Liver (tissue), 8 donors: ENCODE measurements at regions not wholly inside any gene's neighbourhood (a gene's known extent, or its start where the extent isn't known, plus 50 kb on each side); places are given as distances from the start of the nearest gene placed in this dataset.

Source experiments
- DNase-seq: peaks from one replicate; pipeline ENCODE4 v3.0.0-alpha.2; 2017; ENCODE audit warnings: low spot score
- H3K27ac ChIP-seq, 2 donors: one replicate each; pipeline ENCODE4 v1.7.0; 2013; ENCODE audit warnings: inconsistent platforms in 2 of 2, low read length in 2 of 2, control low read depth in 1 of 2, low read depth in 1 of 2, mild to moderate bottlenecking in 1 of 2
- H3K27me3 ChIP-seq, 4 donors: one replicate each; pipeline versions ENCODE4 v1.6.1 to v1.7.0; 2013; ENCODE audit warnings: low read length in 3 of 4, inconsistent platforms in 1 of 4, mild to moderate bottlenecking in 1 of 4, moderate library complexity in 1 of 4; ENCODE audit not compliant: control insufficient read depth in 4 of 4, insufficient read depth in 4 of 4
- H3K36me3 ChIP-seq, 4 donors: one replicate each; pipeline versions ENCODE4 v1.6.1 to v1.7.0; 2013; ENCODE audit warnings: low read length in 3 of 4, mild to moderate bottlenecking in 3 of 4, low read depth in 1 of 4, moderate library complexity in 1 of 4; ENCODE audit not compliant: control insufficient read depth in 4 of 4, insufficient read depth in 3 of 4
- H3K4me1 ChIP-seq, 4 donors: one replicate each; pipeline versions ENCODE4 v1.6.1 to v1.7.0; 2013; ENCODE audit warnings: low read length in 3 of 4, mild to moderate bottlenecking in 3 of 4, moderate library complexity in 1 of 4; ENCODE audit not compliant: control insufficient read depth in 4 of 4, insufficient read depth in 4 of 4
- H3K4me3 ChIP-seq, 3 donors: one replicate each; pipeline versions ENCODE4 v1.6.1 to v1.7.0; 2013; ENCODE audit warnings: low read length in 3 of 3, control low read depth in 1 of 3, low read depth in 1 of 3, mild to moderate bottlenecking in 1 of 3
- H3K9ac ChIP-seq, 2 donors: one replicate each; pipeline ENCODE4 v1.7.0; 2013; ENCODE audit warnings: low read length in 2 of 2, mild to moderate bottlenecking in 2 of 2, moderate library complexity in 2 of 2, control low read depth in 1 of 2, low read depth in 1 of 2
- H3K9me3 ChIP-seq, 4 donors: one replicate each; pipeline versions ENCODE4 v1.6.1 to v1.7.0; 2013; ENCODE audit warnings: low read length in 3 of 4; ENCODE audit not compliant: control insufficient read depth in 4 of 4
- ATF3 ChIP-seq: IDR thresholded peaks from 2 replicates; pipeline ENCODE4 v1.6.1; 2016; ENCODE audit warnings: antibody characterized with exemption
- EGR1 ChIP-seq, 2 donors: IDR thresholded peaks; 2 replicates each; pipeline ENCODE4 v1.6.1; 2016 to 2018; ENCODE audit warnings: antibody characterized with exemption in 2 of 2, low read depth in 2 of 2
- FOXA1 ChIP-seq: IDR thresholded peaks from 2 replicates; pipeline ENCODE4 v1.6.1; 2016; ENCODE audit warnings: antibody characterized with exemption
- FOXA2 ChIP-seq: IDR thresholded peaks from 2 replicates; pipeline ENCODE4 v1.6.1; 2016; ENCODE audit warnings: antibody characterized with exemption
- GABPA ChIP-seq, 2 donors: IDR thresholded peaks in 1 of 2; conservative IDR thresholded peaks in 1 of 2; 2 replicates each; pipeline ENCODE4 v1.6.1; 2016; ENCODE audit warnings: antibody characterized with exemption in 2 of 2, mild to moderate bottlenecking in 1 of 2, moderate library complexity in 1 of 2
- HNF4A ChIP-seq, 2 donors: conservative IDR thresholded peaks; 2 replicates each; pipeline ENCODE4 v1.6.1; 2016; ENCODE audit warnings: antibody characterized with exemption in 2 of 2, mild to moderate bottlenecking in 2 of 2
- HNF4G ChIP-seq: IDR thresholded peaks from 2 replicates; pipeline ENCODE4 v1.6.1; 2016; ENCODE audit warnings: antibody characterized with exemption
- JUND ChIP-seq, 2 donors: IDR thresholded peaks; 2 replicates each; pipeline ENCODE4 v1.6.1; 2016; ENCODE audit warnings: antibody characterized with exemption in 2 of 2
- NR2F2 ChIP-seq: IDR thresholded peaks from 2 replicates; pipeline ENCODE4 v1.6.1; 2016; ENCODE audit warnings: antibody characterized with exemption
- RAD21 ChIP-seq, 2 donors: IDR thresholded peaks; 2 replicates each; pipeline ENCODE4 v1.6.1; 2016; ENCODE audit warnings: antibody characterized with exemption in 2 of 2, mild to moderate bottlenecking in 2 of 2
- RXRA ChIP-seq, 2 donors: IDR thresholded peaks; 2 replicates each; pipeline ENCODE4 v1.6.1; 2017 to 2018; ENCODE audit warnings: antibody characterized with exemption in 2 of 2, mild to moderate bottlenecking in 1 of 2
- SP1 ChIP-seq: IDR thresholded peaks from 2 replicates; pipeline ENCODE4 v1.6.1; 2018; ENCODE audit warnings: antibody characterized with exemption, mild to moderate bottlenecking
- TAF1 ChIP-seq: conservative IDR thresholded peaks from 2 replicates; pipeline ENCODE4 v1.6.1; 2016; ENCODE audit warnings: antibody characterized with exemption, mild to moderate bottlenecking
- YY1 ChIP-seq: IDR thresholded peaks from 2 replicates; pipeline ENCODE4 v1.6.1; 2016; ENCODE audit warnings: antibody characterized with exemption, mild to moderate bottlenecking
- WGBS: extraction: QIAGEN DNeasy Blood & Tissue Kit; methylation state at CpG from one replicate; pipeline ENCODE4 v1.1.7; 2013; 5-methylcytosine and 5-hydroxymethylcytosine counted together
- TF ChIP-seq, protein P1 (sequence below): IDR thresholded peaks from 2 replicates; pipeline ENCODE4 v1.6.1; 2016; ENCODE audit warnings: antibody characterized with exemption, mild to moderate bottlenecking
- TF ChIP-seq, protein P2 (sequence below): fragments of 150-350 bp; IDR thresholded peaks from 2 replicates; pipeline ENCODE4 v1.5.1; 2017; ENCODE audit warnings: improper control_type of control experiment, low read depth, low read length; ENCODE audit not compliant: missing input control
- TF ChIP-seq, protein P3 (sequence below): IDR thresholded peaks from 2 replicates; pipeline ENCODE4 v1.6.1; 2016; ENCODE audit warnings: antibody characterized with exemption
- donor health status: healthy.
- donor health status: healthy.
- donor health status: healthy.
- donor health status: healthy.
- donor health status: healthy.

DNA sequence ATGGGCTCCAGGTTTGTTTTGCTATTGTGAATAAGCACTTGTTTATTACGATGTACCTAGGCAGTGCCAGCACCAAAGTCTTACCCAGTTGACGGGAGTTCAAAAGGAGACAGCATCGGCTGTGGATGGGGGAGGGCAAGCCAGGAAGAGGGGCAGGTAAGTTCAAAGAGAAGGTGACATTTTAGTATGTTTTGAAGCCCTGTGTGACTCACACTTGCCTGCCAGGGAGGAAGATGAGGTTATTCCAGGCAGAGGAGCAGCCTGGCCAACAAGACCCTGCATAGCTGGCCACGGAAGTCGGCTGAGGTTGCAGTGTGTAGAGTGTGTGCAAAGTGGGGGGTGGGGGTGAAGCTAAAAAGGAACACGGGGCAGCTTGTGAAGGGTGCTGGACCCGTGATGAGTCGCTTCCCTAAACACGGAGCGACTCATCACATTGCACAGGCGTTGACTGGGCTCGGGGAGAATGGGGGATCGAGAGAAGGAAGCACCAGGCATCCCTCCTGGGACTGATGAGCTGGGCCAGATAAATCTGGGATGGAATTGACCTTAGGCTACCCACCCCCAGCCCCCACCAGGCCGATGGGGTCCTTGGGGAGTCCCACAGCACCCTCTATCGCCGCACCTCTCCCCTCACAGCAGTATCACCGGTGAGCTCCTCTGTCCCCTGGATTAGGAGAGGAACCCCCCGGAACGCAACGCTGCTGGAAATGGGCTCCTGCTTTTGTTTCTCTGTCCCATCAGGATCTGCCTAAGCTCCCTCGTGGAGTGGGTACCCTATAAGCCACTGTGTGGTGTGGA, 97.9 kb upstream of the IKZF1 start:
- no peak for DNase-seq
- H3K9ac ChIP-seq: no peak overlapping the region
- 82% methylated on average over 21 of the region's 21 CpGs for WGBS

GRCh38 chr7:50205011-50205410, 99.5 kb upstream of the IKZF1 start:
- no peaks in the 10 kb centered on the region for H3K27me3 ChIP-seq
- H3K4me3 ChIP-seq: no peak overlapping the region
- DNase-seq: no peak
- H3K36me3 ChIP-seq: no peaks in the 10 kb centered on the region
- H3K9me3 ChIP-seq: no peaks in the 10 kb centered on the region
- H3K4me1 ChIP-seq: no peaks in the 10 kb centered on the region
- 58% methylated on average over 7 of the region's 7 CpGs for WGBS
- H3K27ac ChIP-seq: no peak overlapping the region
- no peak overlapping the region for H3K9ac ChIP-seq
- TF ChIP-seq, protein P1, sequence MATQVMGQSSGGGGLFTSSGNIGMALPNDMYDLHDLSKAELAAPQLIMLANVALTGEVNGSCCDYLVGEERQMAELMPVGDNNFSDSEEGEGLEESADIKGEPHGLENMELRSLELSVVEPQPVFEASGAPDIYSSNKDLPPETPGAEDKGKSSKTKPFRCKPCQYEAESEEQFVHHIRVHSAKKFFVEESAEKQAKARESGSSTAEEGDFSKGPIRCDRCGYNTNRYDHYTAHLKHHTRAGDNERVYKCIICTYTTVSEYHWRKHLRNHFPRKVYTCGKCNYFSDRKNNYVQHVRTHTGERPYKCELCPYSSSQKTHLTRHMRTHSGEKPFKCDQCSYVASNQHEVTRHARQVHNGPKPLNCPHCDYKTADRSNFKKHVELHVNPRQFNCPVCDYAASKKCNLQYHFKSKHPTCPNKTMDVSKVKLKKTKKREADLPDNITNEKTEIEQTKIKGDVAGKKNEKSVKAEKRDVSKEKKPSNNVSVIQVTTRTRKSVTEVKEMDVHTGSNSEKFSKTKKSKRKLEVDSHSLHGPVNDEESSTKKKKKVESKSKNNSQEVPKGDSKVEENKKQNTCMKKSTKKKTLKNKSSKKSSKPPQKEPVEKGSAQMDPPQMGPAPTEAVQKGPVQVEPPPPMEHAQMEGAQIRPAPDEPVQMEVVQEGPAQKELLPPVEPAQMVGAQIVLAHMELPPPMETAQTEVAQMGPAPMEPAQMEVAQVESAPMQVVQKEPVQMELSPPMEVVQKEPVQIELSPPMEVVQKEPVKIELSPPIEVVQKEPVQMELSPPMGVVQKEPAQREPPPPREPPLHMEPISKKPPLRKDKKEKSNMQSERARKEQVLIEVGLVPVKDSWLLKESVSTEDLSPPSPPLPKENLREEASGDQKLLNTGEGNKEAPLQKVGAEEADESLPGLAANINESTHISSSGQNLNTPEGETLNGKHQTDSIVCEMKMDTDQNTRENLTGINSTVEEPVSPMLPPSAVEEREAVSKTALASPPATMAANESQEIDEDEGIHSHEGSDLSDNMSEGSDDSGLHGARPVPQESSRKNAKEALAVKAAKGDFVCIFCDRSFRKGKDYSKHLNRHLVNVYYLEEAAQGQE: no peak
- TF ChIP-seq RAD21 (IDR thresholded peaks at IDR 0.05) (no peak), SP1 (no peak), NR2F2 (no peak), HNF4G (no peak), JUND (IDR thresholded peaks at IDR 0.05) (no peak), GABPA (IDR thresholded peaks at IDR 0.05 in 1 of 2, conservative IDR thresholded peaks at IDR 0.05 in 1 of 2) (no peak), FOXA1 (no peak), ATF3 (no peak)
- TF ChIP-seq, protein P2, sequence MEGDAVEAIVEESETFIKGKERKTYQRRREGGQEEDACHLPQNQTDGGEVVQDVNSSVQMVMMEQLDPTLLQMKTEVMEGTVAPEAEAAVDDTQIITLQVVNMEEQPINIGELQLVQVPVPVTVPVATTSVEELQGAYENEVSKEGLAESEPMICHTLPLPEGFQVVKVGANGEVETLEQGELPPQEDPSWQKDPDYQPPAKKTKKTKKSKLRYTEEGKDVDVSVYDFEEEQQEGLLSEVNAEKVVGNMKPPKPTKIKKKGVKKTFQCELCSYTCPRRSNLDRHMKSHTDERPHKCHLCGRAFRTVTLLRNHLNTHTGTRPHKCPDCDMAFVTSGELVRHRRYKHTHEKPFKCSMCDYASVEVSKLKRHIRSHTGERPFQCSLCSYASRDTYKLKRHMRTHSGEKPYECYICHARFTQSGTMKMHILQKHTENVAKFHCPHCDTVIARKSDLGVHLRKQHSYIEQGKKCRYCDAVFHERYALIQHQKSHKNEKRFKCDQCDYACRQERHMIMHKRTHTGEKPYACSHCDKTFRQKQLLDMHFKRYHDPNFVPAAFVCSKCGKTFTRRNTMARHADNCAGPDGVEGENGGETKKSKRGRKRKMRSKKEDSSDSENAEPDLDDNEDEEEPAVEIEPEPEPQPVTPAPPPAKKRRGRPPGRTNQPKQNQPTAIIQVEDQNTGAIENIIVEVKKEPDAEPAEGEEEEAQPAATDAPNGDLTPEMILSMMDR: no peak

More for the DNA sequence above, 97.9 kb upstream of the IKZF1 start:
- no peaks in the 10 kb centered on the region for H3K27me3 ChIP-seq
- no peaks in the 10 kb centered on the region for H3K9me3 ChIP-seq
- no peak overlapping the region for H3K27ac ChIP-seq
- H3K36me3 ChIP-seq: no peaks in the 10 kb centered on the region
- no peaks in the 10 kb centered on the region for H3K4me1 ChIP-seq
- TF ChIP-seq, protein P2: no peak
- TF ChIP-seq TAF1 (no peak), FOXA2 (no peak), RXRA (IDR thresholded peaks at IDR 0.05) (no peak), NR2F2 (no peak), HNF4A (conservative IDR thresholded peaks at IDR 0.05) (no peak), ATF3 (no peak), GABPA (IDR thresholded peaks at IDR 0.05 in 1 of 2, conservative IDR thresholded peaks at IDR 0.05 in 1 of 2) (no peak), YY1 (no peak), SP1 (no peak), JUND (IDR thresholded peaks at IDR 0.05) (no peak), EGR1 (IDR thresholded peaks at IDR 0.05; ENCODE audit: low read depth in 2 of 2) (no peak)
- TF ChIP-seq, protein P1: no peak
- TF ChIP-seq, protein P3, sequence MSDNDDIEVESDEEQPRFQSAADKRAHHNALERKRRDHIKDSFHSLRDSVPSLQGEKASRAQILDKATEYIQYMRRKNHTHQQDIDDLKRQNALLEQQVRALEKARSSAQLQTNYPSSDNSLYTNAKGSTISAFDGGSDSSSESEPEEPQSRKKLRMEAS: no peak
- no peak overlapping the region for H3K4me3 ChIP-seq
